ENCODE measurements at regions not wholly inside any gene's neighbourhood (a gene's known extent, or its start where the extent isn't known, plus 50 kb on each side); places are given as distances from the start of the nearest gene placed in this dataset.

- H3K27me3 ChIP-seq = no peaks in the 10 kb centered on the region
- no peaks in the 10 kb centered on the region for H3K36me3 ChIP-seq
- TF ChIP-seq POLR2A (IDR thresholded peaks at IDR 0.05) (no peak), CTCF (IDR thresholded peaks at IDR 0.05) (no peak)
- peaks cover 0 to 8% (median 0%) of the 10 kb centered on the region in 4 donors for H3K4me1 ChIP-seq
- no peak overlapping the region for H3K4me3 ChIP-seq
- no peak overlapping the region for H3K27ac ChIP-seq
- H3K9me3 ChIP-seq = no peaks in the 10 kb centered on the region
- ATAC-seq (no peak), DNase-seq (peak in 1 of 3 donors; percentile 37)
- WGBS (ENCODE audit: insufficient coverage, low coverage, low lambda C conversion rate, missing lambda C conversion rate) = no CpG with 5 or more reads among the region's 8 CpGs
- intact Hi-C loops (cut with DNase I) = no loop called here
Observed at GRCh38 chr4:184315675-184316359, 98.1 kb upstream of the ENPP6 start.

- TF ChIP-seq POLR2A (IDR thresholded peaks at IDR 0.05) = no peak
- TF ChIP-seq CTCF (IDR thresholded peaks at IDR 0.05) = no peak
- Histone ChIP-seq H3K27me3 (no peaks in the 10 kb centered on the region), H3K4me1 (peaks cover 0 to 10% (median 0%) of the 10 kb centered on the region in 4 donors), H3K27ac (no peak overlapping the region), H3K4me3 (no peak overlapping the region), H3K9me3 (no peaks in the 10 kb centered on the region), H3K36me3 (no peaks in the 10 kb centered on the region)
- DNase-seq = peak in 1 of 3 donors; percentile 40
- intact Hi-C loops (cut with DNase I) = no loop called here
- WGBS (ENCODE audit: insufficient coverage, low coverage, low lambda C conversion rate, missing lambda C conversion rate) = 67% methylated on average over 10 of the region's 16 CpGs
- ATAC-seq = peak; percentile 6 to 52 (median 44)
Observed at GRCh38 chr4:184313702-184314659, 96.3 kb upstream of the ENPP6 start.

- TF ChIP-seq POLR2A (IDR thresholded peaks at IDR 0.05) = no peak
- no peak overlapping the region for H3K4me3 ChIP-seq
- no peaks in the 10 kb centered on the region for H3K9me3 ChIP-seq
- H3K27ac ChIP-seq = no peak overlapping the region
- DNase-seq (peak in 1 of 3 donors; percentile 28), ATAC-seq (no peak)
- H3K4me1 ChIP-seq = peaks cover 0 to 10% (median 0%) of the 10 kb centered on the region in 4 donors
- WGBS (ENCODE audit: insufficient coverage, low coverage, low lambda C conversion rate, missing lambda C conversion rate) = 89% methylated on average over 3 of the region's 4 CpGs
- no peaks in the 10 kb centered on the region for H3K27me3 ChIP-seq
- H3K36me3 ChIP-seq = no peaks in the 10 kb centered on the region
- intact Hi-C loops (cut with DNase I) = no loop called here
Observed at GRCh38 chr4:184313058-184313581, 95.4 kb upstream of the ENPP6 start.

- peaks cover 0 to 10% (median 0%) of the 10 kb centered on the region in 4 donors for H3K4me1 ChIP-seq
- intact Hi-C loops (cut with DNase I) = no loop called here
- no peak for TF ChIP-seq POLR2A (IDR thresholded peaks at IDR 0.05)
- no peak for TF ChIP-seq CTCF (IDR thresholded peaks at IDR 0.05)
- H3K27ac ChIP-seq = no peak overlapping the region
- no peaks in the 10 kb centered on the region for H3K9me3 ChIP-seq
- DNase-seq = peak in 1 of 3 donors; percentile 19
- ATAC-seq = no peak
- no peaks in the 10 kb centered on the region for H3K27me3 ChIP-seq
- WGBS (ENCODE audit: insufficient coverage, low coverage, low lambda C conversion rate, missing lambda C conversion rate) = 84% methylated on average over 3 of the region's 3 CpGs
- no peak overlapping the region for H3K4me3 ChIP-seq
- H3K36me3 ChIP-seq = no peaks in the 10 kb centered on the region
Observed at GRCh38 chr4:184312126-184312525, 94.5 kb upstream of the ENPP6 start.

All from right lobe of liver (tissue), 6 donors.